IMR-90 (cell line): ENCODE measurements at regions not wholly inside any gene's neighbourhood (a gene's known extent, or its start where the extent isn't known, plus 50 kb on each side); places are given as distances from the start of the nearest gene placed in this dataset.

Experiments
- ATAC-seq: fragments of 200-7000 bp; cut with Tn5 transposase; 2 replicates; pipeline ENCODE4 v1.9.1; 2020; ENCODE audit warnings: low read depth, mild to moderate bottlenecking, moderate library complexity
- BruUV-seq: library from RNA; stranded (reverse); fragments of 400-500 nt; replicated peaks from 2 replicates; lab custom pipeline; 2021; lab: Mats Ljungman, UMichigan
- CTCF ChIA-PET: fragments of 300-600 bp; formaldehyde crosslinking; extraction: SDS; loops from one replicate; lab custom pipeline; 2021; ENCODE audit warnings: antibody characterized with exemption; lab: Yijun Ruan, JAX
- POLR2A ChIA-PET: fragments of 300-600 bp; sonication (Branson Sonifier 250); formaldehyde crosslinking; loops from one replicate; lab custom pipeline; 2022; ENCODE audit warnings: antibody characterized with exemption; ENCODE audit not compliant: unreplicated experiment; lab: Charles Lee
- DNase-seq: peaks from one replicate; pipeline ENCODE4 v3.0.0; 2013
- H2AFZ ChIP-seq: replicated peaks from 2 replicates; pipeline ENCODE3; 2013; ENCODE audit warnings: low read length, mild to moderate bottlenecking; ENCODE audit not compliant: poor library complexity
- H2AK5ac ChIP-seq: 2 replicates; pipeline ENCODE4 v1.6.1; 2013; ENCODE audit warnings: low read depth, low read length, inconsistent platforms
- H2AK9ac ChIP-seq: replicated peaks from 2 replicates; pipeline ENCODE3; 2013; ENCODE audit warnings: mild to moderate bottlenecking, low read depth, low read length, moderate library complexity; ENCODE audit not compliant: poor library complexity
- H2BK120ac ChIP-seq: 2 replicates; pipeline ENCODE4 v1.6.1; 2013; ENCODE audit warnings: low read depth, low read length, inconsistent platforms
- H2BK15ac ChIP-seq: 3 replicates; pipeline ENCODE4 v1.6.1; 2013; ENCODE audit warnings: low read depth, low read length, inconsistent platforms
- H2BK20ac ChIP-seq: 2 replicates; pipeline ENCODE4 v1.6.1; 2013; ENCODE audit warnings: low read depth, mild to moderate bottlenecking, inconsistent platforms, low read length, moderate library complexity
- H2BK5ac ChIP-seq: 2 replicates; pipeline ENCODE4 v1.6.1; 2013; ENCODE audit warnings: mild to moderate bottlenecking, low read depth, low read length, inconsistent platforms; ENCODE audit not compliant: poor library complexity, severe bottlenecking
- H3K14ac ChIP-seq: replicated peaks from 2 replicates; pipeline ENCODE4 v1.6.1; 2013; ENCODE audit warnings: low read depth, low read length, inconsistent platforms
- H3K18ac ChIP-seq: 2 replicates; pipeline ENCODE4 v1.6.1; 2013; ENCODE audit warnings: low read depth, low read length, control low read depth
- H3K23ac ChIP-seq: 2 replicates; pipeline ENCODE4 v1.6.1; 2013; ENCODE audit warnings: low read depth, low read length, inconsistent platforms
- H3K27ac ChIP-seq: 2 replicates; pipeline ENCODE4 v1.5.1; 2013; ENCODE audit warnings: mild to moderate bottlenecking, control low read depth, low read length; ENCODE audit not compliant: insufficient read depth
- H3K27me3 ChIP-seq: 2 replicates; pipeline ENCODE4 v1.6.1; 2013; ENCODE audit warnings: low read length; ENCODE audit not compliant: control insufficient read depth, insufficient read depth
- H3K36me3 ChIP-seq: 2 replicates; pipeline ENCODE4 v1.6.1; 2013; ENCODE audit warnings: low read length, mixed read lengths; ENCODE audit not compliant: control insufficient read depth, insufficient read depth
- H3K4ac ChIP-seq: 2 replicates; pipeline ENCODE4 v1.6.1; 2013; ENCODE audit warnings: low read depth, low read length, inconsistent platforms
- H3K4me1 ChIP-seq: 2 replicates; pipeline ENCODE4 v1.6.1; 2013; ENCODE audit warnings: low read length, mixed read lengths; ENCODE audit not compliant: control insufficient read depth, insufficient read depth
- H3K4me2 ChIP-seq: 2 replicates; pipeline ENCODE4 v1.6.1; 2013; ENCODE audit warnings: low read depth, mild to moderate bottlenecking, control low read depth, low read length, moderate library complexity
- H3K4me3 ChIP-seq: 2 replicates; pipeline ENCODE4 v1.5.1; 2013; ENCODE audit warnings: low read depth, mild to moderate bottlenecking, control low read depth, low read length, moderate library complexity; ENCODE audit not compliant: insufficient read depth
- H3K56ac ChIP-seq: 2 replicates; pipeline ENCODE4 v1.6.1; 2013; ENCODE audit warnings: low read length, inconsistent platforms; ENCODE audit not compliant: insufficient read depth; ENCODE audit errors: extremely low read depth
- H3K79me1 ChIP-seq, 2 experiments: 2 replicates each; pipeline ENCODE4 v1.6.1; 2013; ENCODE audit warnings: low read length in 2 of 2, inconsistent platforms in 1 of 2, low read depth in 1 of 2
- H3K9ac ChIP-seq: 2 replicates; pipeline ENCODE4 v1.6.1; 2013; ENCODE audit warnings: low read depth, low read length, control low read depth
- H3K9me1 ChIP-seq: 2 replicates; pipeline ENCODE4 v1.6.1; 2013; ENCODE audit warnings: low read length, inconsistent platforms; ENCODE audit not compliant: insufficient read depth
- H3K9me3 ChIP-seq: 2 replicates; pipeline ENCODE4 v1.6.1; 2013; ENCODE audit warnings: low read length; ENCODE audit not compliant: control insufficient read depth, insufficient read depth
- H4K20me1 ChIP-seq: 2 replicates; pipeline ENCODE4 v1.6.1; 2013; ENCODE audit warnings: low read length, inconsistent platforms; ENCODE audit not compliant: insufficient read depth
- H4K5ac ChIP-seq: 2 replicates; pipeline ENCODE4 v1.6.1; 2013; ENCODE audit warnings: mild to moderate bottlenecking, low read depth, low read length, control low read depth
- H4K8ac ChIP-seq, 2 experiments: 2 replicates each; pipeline ENCODE4 v1.6.1; 2013; ENCODE audit warnings: low read depth in 2 of 2, low read length in 2 of 2, control low read depth in 1 of 2, inconsistent platforms in 1 of 2
- H4K91ac ChIP-seq: 2 replicates; pipeline ENCODE4 v1.6.1; 2013; ENCODE audit warnings: low read depth, low read length, inconsistent platforms; ENCODE audit not compliant: insufficient read depth
- BHLHE40 ChIP-seq: fragments of 150-350 bp; IDR thresholded peaks from 2 replicates; pipeline ENCODE4 v1.6.1; 2016; ENCODE audit warnings: mild to moderate bottlenecking, low read depth, low read length
- CEBPB ChIP-seq: IDR thresholded peaks from 2 replicates; pipeline ENCODE4 v1.6.1; 2012; ENCODE audit warnings: low read depth, low read length, improper control_type of control experiment
- CHD1 ChIP-seq: IDR thresholded peaks from 2 replicates; pipeline ENCODE4 v1.6.1; 2012; ENCODE audit warnings: low read depth, low read length, improper control_type of control experiment
- FOS ChIP-seq: fragments of 150-350 bp; IDR thresholded peaks from 2 replicates; pipeline ENCODE4 v1.6.1; 2016; ENCODE audit warnings: low read depth, low read length
- MAFK ChIP-seq: IDR thresholded peaks from 2 replicates; pipeline ENCODE4 v1.6.1; 2012; ENCODE audit warnings: low read depth, low read length, improper control_type of control experiment
- MAZ ChIP-seq: IDR thresholded peaks from 2 replicates; pipeline ENCODE4 v1.6.1; 2012; ENCODE audit warnings: low read depth, mild to moderate bottlenecking, low read length, improper control_type of control experiment, moderate library complexity, borderline replicate concordance
- MXI1 ChIP-seq: IDR thresholded peaks from 2 replicates; pipeline ENCODE4 v1.6.1; 2012; ENCODE audit warnings: low read depth, mild to moderate bottlenecking, low read length, moderate library complexity, borderline replicate concordance
- NFE2L2 ChIP-seq: fragments of 150-350 bp; IDR thresholded peaks from 2 replicates; pipeline ENCODE4 v1.6.1; 2016; ENCODE audit warnings: low read depth, mild to moderate bottlenecking, low read length
- POLR2A ChIP-seq: IDR thresholded peaks from 2 replicates; pipeline ENCODE4 v1.6.1; 2012; ENCODE audit warnings: mild to moderate bottlenecking, low read depth, low read length
- RAD21 ChIP-seq: IDR thresholded peaks from 2 replicates; pipeline ENCODE4 v1.6.1; 2012; ENCODE audit warnings: low read length, improper control_type of control experiment
- RCOR1 ChIP-seq: IDR thresholded peaks from 2 replicates; pipeline ENCODE4 v1.6.1; 2012; ENCODE audit warnings: mild to moderate bottlenecking, low read length, improper control_type of control experiment; ENCODE audit not compliant: insufficient replicate concordance
- RFX5 ChIP-seq: IDR thresholded peaks from 2 replicates; pipeline ENCODE4 v1.8.0; 2012; ENCODE audit warnings: low read depth, mild to moderate bottlenecking, low read length, moderate library complexity
- SMC3 ChIP-seq: fragments of 150-350 bp; IDR thresholded peaks from 2 replicates; pipeline ENCODE4 v1.6.1; 2016; ENCODE audit warnings: low read depth, mild to moderate bottlenecking, antibody characterized with exemption, low read length, moderate library complexity
- WGBS, 2 experiments: methylation state at CpG; one replicate each; pipeline versions ENCODE4 v1.1.5 to v1.1.7; 2013; ENCODE audit warnings: missing lambda C conversion rate in 2 of 2; ENCODE audit not compliant: insufficient read length in 1 of 2; ENCODE audit errors: extremely low coverage in 2 of 2; 5-methylcytosine and 5-hydroxymethylcytosine counted together
- dilution Hi-C: fragments of 300-500 bp; cut with HindIII; formaldehyde crosslinking; loops from one replicate; pipeline ENCODE4 v1.14.3; 2018; ENCODE audit warnings: low sequenced_read_pairs; ENCODE audit not compliant: unreplicated experiment
- in situ Hi-C: fragments of 300-500 bp; cut with MboI; formaldehyde crosslinking; loops from 3 replicates; pipeline ENCODE4 v1.14.3; 2019; ENCODE audit warnings: low sequenced_read_pairs, inconsistent platforms, mixed read lengths
- intact Hi-C: fragments of 100-400 bp; cut with micrococcal nuclease; formaldehyde crosslinking; loops from 2 replicates; pipeline ENCODE4 v1.10.0; 2022
- TF ChIP-seq, protein P1 (sequence below): fragments of 150-350 bp; IDR thresholded peaks from 2 replicates; pipeline ENCODE4 v1.6.1; 2016; ENCODE audit warnings: low read depth, mild to moderate bottlenecking, low read length, moderate library complexity, borderline replicate concordance
- TF ChIP-seq, protein P2 (sequence below): conservative IDR thresholded peaks from 2 replicates; pipeline ENCODE4 v1.5.1; 2012; ENCODE audit warnings: mild to moderate bottlenecking, low read depth, low read length, improper control_type of control experiment
- TF ChIP-seq, protein P3 (sequence below): fragments of 150-350 bp; IDR thresholded peaks from 2 replicates; pipeline ENCODE4 v1.6.1; 2017; ENCODE audit warnings: mild to moderate bottlenecking, antibody characterized with exemption, low read length, low read depth

DNA sequence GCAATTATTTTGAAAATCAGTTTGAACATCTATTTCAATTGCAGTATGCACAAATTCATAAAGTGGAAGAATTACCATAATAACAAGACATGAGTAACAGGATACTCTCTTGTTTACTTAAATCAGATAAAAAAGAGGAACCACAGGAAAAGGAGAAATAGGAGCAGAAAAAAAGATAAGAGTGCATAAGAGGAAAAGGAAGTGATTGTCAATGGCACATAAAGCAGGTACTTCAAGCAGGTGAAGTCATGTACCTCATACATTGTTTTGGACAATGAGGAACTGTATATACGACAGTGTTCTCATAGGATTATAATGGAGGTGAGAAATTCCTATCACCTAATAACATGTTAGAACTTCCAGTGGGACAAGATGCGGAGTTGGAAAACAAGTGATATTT is 334.5 kb upstream of the PCDH7 start:
- Histone ChIP-seq H2BK120ac (no peak overlapping the region), H3K36me3 (no peaks in the 10 kb centered on the region), H2BK15ac (no peak overlapping the region), H3K4ac (no peak overlapping the region), H3K27ac (no peak overlapping the region), H2BK20ac (no peak overlapping the region), H4K20me1 (no peaks in the 10 kb centered on the region), H2BK5ac (no peak overlapping the region), H2AFZ (no peak overlapping the region), H2AK5ac (no peak overlapping the region), H3K4me2 (no peak overlapping the region), H3K56ac (no peak overlapping the region), H3K9me1 (no peaks in the 10 kb centered on the region), H2AK9ac (no peak overlapping the region), H3K79me1 (no peaks in the 10 kb centered on the region), H3K4me1 (no peaks in the 10 kb centered on the region), H4K5ac (no peak overlapping the region), H4K91ac (no peak overlapping the region), H3K27me3 (no peaks in the 10 kb centered on the region), H3K14ac (no peak overlapping the region), H3K9me3 (no peaks in the 10 kb centered on the region), H3K4me3 (no peak overlapping the region), H3K18ac (no peak overlapping the region), H4K8ac (no peak overlapping the region), H3K23ac (no peak overlapping the region), H3K9ac (no peak overlapping the region)
- in situ Hi-C loops (no loop called here), dilution Hi-C loops (no loop called here), intact Hi-C loops (no loop called here)
- no CpG with 5 or more reads among the region's 2 CpGs for WGBS, 2 experiments
- ChIA-PET CTCF (no interaction called here), POLR2A (no interaction called here)
- TF ChIP-seq MAZ: no peak
- no peak for TF ChIP-seq MXI1
- TF ChIP-seq RFX5: no peak
- no peak for TF ChIP-seq MAFK
- TF ChIP-seq RAD21: no peak
- TF ChIP-seq, protein P1, sequence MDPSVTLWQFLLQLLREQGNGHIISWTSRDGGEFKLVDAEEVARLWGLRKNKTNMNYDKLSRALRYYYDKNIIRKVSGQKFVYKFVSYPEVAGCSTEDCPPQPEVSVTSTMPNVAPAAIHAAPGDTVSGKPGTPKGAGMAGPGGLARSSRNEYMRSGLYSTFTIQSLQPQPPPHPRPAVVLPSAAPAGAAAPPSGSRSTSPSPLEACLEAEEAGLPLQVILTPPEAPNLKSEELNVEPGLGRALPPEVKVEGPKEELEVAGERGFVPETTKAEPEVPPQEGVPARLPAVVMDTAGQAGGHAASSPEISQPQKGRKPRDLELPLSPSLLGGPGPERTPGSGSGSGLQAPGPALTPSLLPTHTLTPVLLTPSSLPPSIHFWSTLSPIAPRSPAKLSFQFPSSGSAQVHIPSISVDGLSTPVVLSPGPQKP: no peak
- TF ChIP-seq CHD1: no peak
- no peak for TF ChIP-seq NFE2L2
- no peak for TF ChIP-seq RCOR1
- no peak for TF ChIP-seq FOS
- no peak for TF ChIP-seq CEBPB
- no peak for TF ChIP-seq POLR2A
- no peak for TF ChIP-seq BHLHE40
- no peak for TF ChIP-seq SMC3
- TF ChIP-seq, protein P2, sequence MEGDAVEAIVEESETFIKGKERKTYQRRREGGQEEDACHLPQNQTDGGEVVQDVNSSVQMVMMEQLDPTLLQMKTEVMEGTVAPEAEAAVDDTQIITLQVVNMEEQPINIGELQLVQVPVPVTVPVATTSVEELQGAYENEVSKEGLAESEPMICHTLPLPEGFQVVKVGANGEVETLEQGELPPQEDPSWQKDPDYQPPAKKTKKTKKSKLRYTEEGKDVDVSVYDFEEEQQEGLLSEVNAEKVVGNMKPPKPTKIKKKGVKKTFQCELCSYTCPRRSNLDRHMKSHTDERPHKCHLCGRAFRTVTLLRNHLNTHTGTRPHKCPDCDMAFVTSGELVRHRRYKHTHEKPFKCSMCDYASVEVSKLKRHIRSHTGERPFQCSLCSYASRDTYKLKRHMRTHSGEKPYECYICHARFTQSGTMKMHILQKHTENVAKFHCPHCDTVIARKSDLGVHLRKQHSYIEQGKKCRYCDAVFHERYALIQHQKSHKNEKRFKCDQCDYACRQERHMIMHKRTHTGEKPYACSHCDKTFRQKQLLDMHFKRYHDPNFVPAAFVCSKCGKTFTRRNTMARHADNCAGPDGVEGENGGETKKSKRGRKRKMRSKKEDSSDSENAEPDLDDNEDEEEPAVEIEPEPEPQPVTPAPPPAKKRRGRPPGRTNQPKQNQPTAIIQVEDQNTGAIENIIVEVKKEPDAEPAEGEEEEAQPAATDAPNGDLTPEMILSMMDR: no peak
- TF ChIP-seq, protein P3, sequence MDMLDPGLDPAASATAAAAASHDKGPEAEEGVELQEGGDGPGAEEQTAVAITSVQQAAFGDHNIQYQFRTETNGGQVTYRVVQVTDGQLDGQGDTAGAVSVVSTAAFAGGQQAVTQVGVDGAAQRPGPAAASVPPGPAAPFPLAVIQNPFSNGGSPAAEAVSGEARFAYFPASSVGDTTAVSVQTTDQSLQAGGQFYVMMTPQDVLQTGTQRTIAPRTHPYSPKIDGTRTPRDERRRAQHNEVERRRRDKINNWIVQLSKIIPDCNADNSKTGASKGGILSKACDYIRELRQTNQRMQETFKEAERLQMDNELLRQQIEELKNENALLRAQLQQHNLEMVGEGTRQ: no peak
- no TSS peak for BruUV-seq
- DNase-seq: peak; percentile 1
- no peak for ATAC-seq
